ENCODE measurements at regions not wholly inside any gene's neighbourhood (a gene's known extent, or its start where the extent isn't known, plus 50 kb on each side); places are given as distances from the start of the nearest gene placed in this dataset.
"Not testable (repeated sequence)": the region's sequence is repeated elsewhere in the genome, so short reads cannot be mapped to it uniquely, and the experiment has no call there.

DNA sequence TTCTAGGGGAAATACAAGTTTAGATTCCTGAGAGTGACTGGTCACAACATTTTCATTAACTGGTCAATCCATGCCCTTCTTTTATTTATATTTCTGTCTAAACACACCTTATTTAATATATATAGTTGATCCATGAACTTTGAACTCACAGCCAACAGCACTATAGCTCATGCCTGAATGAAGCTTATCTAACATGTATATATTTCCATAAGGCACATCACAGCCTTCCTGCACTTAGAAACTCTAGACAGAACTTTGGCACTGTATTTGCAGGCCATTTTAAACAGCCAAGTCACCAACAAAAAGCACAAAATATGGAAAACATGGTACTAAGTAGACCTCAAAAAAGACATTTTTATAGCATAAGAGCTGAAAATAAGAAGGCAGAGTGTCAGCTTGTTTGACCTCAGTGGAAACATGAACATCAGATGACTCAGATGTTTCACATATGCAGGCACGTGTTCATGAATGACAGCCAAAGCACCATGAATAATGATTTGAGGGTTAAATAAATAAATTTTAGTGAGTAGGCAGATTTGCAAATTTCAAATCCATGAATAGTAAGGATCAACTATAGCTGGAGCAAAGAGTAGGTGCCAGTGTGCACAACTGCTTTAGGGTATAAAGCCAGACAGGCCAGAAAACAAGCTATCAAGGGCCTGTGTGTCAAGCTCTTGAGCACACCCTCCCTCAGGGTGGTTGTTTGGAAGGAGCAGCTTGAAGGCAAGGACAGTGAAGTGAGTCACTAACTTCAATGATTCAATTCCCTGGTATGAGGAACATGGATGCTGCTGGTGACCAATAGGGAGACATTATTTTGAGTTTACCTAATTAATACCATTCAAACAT lies 88.9 kb upstream of the NT5E start:
- ATAC-seq (peak; percentile 28), DNase-seq (ENCODE audit: missing footprints) (no peak)
- intact Hi-C loops (cut with DNase I) = no loop called here

DNA sequence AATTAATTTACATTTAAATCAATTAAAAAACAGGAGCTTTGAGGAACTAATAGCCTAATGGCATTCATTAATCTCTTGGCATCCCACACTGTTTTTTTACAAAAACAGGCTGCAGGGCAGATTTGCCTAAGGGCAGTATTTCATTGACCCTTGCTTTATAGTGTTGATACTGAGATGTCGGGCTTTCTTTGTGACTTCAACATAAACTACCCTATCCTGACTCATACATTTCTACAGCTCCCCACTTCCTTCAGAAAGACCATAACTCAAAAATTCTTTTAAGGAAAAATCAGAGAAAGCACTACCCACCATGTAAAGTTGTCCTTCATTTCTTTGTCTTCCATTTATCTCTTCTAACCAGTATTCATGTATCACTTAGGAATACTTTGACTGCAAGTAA lies 92.2 kb upstream of the NT5E start:
- intact Hi-C loops (cut with DNase I) = no loop called here
- no peak for DNase-seq (ENCODE audit: missing footprints)
- no peak for ATAC-seq

GRCh38 chr6:85356743-85357142 lies 93.1 kb upstream of the NT5E start:
- DNase-seq (ENCODE audit: missing footprints); intact Hi-C loops (cut with DNase I); ATAC-seq: not testable (repeated sequence)

DNA sequence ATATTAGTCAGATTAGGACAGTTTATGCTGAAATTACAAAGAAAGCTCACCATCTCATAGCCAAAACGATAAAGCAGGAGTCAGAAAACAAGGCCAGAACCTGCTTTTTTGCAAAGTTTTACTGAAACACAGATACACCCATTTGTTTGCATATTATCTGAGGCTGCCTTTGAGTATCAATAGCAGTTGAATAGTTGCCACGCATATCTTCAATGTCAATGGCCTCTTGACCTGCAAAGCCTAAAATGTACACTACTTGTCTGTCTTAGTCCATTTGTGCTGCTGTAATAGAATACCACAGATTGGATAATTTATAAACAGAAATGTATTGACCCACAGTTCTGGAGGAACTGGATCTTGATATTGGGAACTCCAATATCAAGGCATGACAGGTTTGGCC lies 94.1 kb upstream of the NT5E start:
- DNase-seq (ENCODE audit: missing footprints) (no peak), ATAC-seq (no peak)
- intact Hi-C loops (cut with DNase I) = loop anchor here (1.0 kb wide), 1 partner anchor 127 kb away; no protein-coding TSS in a partner anchor

DNA sequence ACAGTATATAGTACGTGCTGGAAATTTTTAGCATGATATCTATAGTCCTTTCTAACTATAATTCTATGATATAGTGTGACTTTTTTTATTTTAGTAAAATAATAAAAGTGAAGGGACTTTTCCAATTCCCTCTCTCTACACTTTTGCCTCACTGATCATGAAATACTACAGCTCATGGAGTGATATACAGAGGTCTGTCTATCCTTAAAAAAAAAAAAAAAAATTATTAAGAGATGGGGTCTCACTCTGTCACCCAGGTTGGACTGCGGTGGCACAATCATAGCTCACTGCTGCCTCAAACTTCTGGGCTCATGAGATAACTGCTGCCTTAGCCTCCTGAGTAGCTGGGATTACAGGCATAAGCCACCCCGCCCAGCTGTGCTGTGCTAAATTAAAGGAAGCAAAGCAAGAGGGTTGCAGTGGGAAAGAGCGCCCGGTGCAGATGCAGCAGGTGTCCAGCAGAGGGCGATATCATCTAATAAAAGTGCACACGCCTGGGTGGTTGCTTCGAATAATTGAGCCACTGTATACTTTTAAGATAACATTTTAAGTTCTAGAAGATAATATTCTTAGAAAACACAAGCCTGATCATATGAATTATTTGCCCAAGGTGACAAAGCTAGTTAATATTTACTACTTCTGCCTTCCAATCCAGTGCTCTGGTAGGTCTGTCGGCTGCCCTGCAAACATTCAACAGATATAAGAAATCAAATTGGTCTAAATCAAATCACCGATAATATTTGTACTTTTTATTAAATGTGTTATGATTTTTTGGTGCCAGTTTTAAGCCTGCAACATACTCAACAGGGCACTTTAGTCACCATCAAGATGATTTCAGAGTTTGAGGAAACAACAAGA lies 94.9 kb upstream of the NT5E start:
- intact Hi-C loops (cut with DNase I) = loop anchor here (1.0 kb wide), 1 partner anchor 128 kb away; no protein-coding TSS in a partner anchor
- DNase-seq (ENCODE audit: missing footprints) (peak; percentile 79), ATAC-seq (peak; percentile 83)

GRCh38 chr6:85353012-85353411 lies 96.9 kb upstream of the NT5E start:
- intact Hi-C loops (cut with DNase I) = no loop called here
- DNase-seq (ENCODE audit: missing footprints) (no peak), ATAC-seq (no peak)

DNA sequence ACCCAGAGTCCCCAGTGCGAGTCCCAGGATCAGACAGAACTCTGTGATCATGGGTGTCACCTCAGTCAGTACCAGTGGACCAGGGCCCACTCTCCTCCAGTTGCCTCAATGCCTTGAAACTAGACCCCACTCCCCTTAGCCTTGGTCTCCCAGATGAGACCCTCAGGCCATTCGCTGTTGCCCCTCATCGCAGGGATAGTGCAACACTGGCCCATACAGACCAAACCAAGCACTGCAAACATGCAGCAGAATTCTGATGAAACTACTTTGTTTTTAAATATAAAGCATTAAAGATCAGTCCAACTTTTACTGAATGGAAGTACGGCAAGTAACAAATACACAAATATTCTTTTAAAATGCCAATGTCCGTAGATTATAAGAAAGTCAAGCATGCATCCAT lies 101.2 kb upstream of the NT5E start:
- ATAC-seq = no peak
- no peak for DNase-seq (ENCODE audit: missing footprints)
- intact Hi-C loops (cut with DNase I) = no loop called here

GRCh38 chr6:85347812-85348211 lies 102.1 kb upstream of the NT5E start:
- ATAC-seq (no peak), DNase-seq (ENCODE audit: missing footprints) (no peak)
- intact Hi-C loops (cut with DNase I) = no loop called here

DNA sequence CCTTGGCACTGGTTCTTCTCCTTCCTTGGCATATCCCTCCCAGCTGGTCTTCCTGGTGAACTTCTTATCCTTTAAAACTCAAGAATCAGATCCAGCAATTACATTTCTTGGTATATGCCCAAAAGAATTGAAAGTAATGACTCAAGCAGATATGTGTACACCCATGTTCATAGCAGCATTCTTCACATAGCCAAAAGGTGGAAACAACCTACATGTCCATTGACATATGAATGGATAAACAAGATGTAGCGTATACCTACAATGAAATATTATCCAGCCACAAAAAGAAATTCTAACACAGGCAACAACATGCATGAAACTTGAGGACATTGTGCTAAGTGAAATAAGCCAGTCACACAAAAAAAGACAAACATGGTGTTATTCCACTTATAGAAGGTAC lies 103.7 kb upstream of the NT5E start:
- no peak for ATAC-seq
- DNase-seq (ENCODE audit: missing footprints) = no peak
- intact Hi-C loops (cut with DNase I) = no loop called here

DNA sequence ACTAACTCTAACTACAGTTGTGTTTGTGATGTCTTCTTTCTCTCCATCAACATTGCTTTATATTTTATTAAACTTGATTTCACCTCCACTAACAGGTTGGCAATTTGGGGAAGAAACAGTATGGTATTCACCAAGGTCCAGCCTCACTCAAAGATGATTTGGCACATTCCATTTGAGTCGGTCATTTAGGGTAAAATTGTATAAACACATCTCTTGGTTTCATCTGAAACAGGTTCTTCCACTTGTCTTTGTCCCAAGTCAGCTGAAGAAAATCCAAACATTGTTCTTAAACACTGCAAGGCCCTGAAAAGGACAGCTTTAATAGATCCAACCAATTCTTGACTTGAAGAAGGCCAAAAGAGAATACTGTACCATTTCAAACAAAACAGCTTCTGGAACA lies 104.9 kb upstream of the NT5E start:
- intact Hi-C loops (cut with DNase I) = no loop called here
- ATAC-seq (no peak), DNase-seq (ENCODE audit: missing footprints) (no peak)

DNA sequence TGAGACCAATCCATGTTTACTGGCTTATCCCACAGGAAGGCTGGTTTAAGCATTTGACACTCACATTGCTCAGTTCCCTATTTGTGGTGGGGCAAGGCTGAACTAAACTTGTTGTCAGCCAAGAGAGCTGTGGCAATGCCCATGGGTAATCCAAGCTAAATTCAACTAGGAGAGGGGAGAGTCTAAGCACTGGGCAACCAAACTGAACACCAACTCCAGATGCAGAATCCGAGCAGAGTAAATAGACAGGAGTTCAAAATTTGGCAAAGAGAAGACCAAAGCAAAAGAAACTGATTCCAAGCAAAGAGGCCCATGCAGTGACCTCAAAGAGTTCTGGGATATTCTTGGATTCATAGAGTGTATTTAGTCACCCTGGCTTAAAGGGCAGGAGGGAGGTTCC lies 106.5 kb upstream of the NT5E start:
- no peak for DNase-seq (ENCODE audit: missing footprints)
- intact Hi-C loops (cut with DNase I) = no loop called here
- no peak for ATAC-seq

DNA sequence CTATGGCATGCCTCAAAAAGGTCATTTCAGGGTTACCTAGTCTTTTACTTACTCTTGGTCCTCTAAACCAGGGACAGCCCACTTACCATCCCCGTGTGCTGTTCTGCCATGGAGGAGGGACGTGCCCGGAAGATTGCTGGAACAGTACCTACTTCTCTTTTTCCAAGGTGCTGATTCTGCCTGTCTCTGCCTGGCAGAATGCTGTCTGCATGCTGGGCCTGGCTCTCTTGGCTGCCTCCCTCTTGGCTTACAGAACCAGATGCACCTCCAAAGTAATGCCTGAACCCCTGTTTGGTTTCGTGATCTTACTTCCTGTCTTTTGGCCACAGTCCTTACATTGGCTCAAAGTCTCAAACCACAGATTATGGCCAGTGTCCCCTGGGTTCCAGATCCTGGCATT lies 120.7 kb upstream of the NT5E start:
- intact Hi-C loops (cut with DNase I) = no loop called here
- ATAC-seq = no peak
- DNase-seq (ENCODE audit: missing footprints) = no peak

DNA sequence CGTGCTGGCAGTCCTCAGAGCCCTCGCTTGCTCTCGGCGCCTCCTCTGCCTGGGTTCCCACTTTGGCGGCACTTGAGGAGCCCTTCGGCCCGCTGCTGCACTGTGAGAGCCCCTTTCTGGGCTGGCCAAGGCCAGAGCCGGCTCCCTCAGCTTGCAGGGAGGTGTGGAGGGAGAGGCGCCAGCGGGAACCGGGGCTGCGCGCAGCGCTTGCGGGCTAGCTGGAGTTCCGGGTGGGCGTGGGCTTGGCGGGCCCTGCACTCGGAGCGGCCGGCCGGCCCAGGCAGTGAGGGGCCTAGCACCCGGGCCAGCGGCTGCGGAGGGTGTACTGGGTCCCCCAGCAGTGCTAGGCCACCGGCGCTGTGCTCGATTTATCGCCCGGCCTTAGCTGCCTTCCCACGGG lies 124.1 kb upstream of the NT5E start:
- ATAC-seq; intact Hi-C loops (cut with DNase I); DNase-seq (ENCODE audit: missing footprints): not testable (repeated sequence)

- DNase-seq (ENCODE audit: missing footprints) (no peak), ATAC-seq (no peak)
- intact Hi-C loops (cut with DNase I) = loop anchor here (5.0 kb wide), 1 partner anchor 1441 kb away; no protein-coding TSS in a partner anchor
Observed at GRCh38 chr6:85323435-85324040, 126.3 kb upstream of the NT5E start.

DNA sequence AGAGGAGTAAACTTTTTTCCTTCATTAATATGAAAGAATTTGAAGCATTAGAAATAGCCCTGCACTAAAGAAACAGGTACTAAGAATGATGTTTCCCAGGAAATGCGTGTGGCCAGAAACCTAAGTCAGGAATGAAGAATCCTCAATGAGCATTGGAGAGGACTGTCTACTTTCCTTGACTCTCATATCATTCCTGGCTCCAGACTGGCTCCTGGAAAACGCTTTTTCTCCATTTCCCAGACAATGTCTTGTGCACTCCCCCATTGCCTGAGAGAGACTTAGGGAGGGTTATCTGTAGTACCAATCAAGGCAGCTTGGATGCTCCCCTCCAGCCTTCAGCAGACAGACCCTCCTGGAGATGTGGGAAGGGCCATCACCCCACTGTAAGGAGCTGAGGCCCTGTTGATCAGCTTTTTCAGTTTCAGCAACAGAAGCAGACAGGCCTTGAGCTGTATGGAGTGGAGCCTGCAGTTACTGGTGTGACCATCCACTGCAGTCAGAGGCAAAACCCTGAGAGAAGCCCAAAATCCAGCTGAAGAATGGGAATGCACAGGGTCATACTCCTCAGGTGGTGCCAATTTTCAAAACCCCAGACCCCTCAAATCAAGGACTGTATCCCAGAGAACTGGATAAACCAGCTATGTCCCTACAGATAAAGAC lies 127.3 kb upstream of the NT5E start:
- ATAC-seq (no peak), DNase-seq (ENCODE audit: missing footprints) (no peak)
- intact Hi-C loops (cut with DNase I) = loop anchor here (5.0 kb wide), 1 partner anchor 1440 kb away; no protein-coding TSS in a partner anchor

- ATAC-seq (no peak), DNase-seq (ENCODE audit: missing footprints) (no peak)
- intact Hi-C loops (cut with DNase I) = loop anchor here (5.0 kb wide), 1 partner anchor 1440 kb away; no protein-coding TSS in a partner anchor
Observed at GRCh38 chr6:85321906-85322305, 128.0 kb upstream of the NT5E start.

GRCh38 chr6:85314586-85314985 lies 135.3 kb upstream of the NT5E start:
- no peak for DNase-seq (ENCODE audit: missing footprints)
- ATAC-seq = no peak
- intact Hi-C loops (cut with DNase I) = no loop called here

GRCh38 chr6:85300581-85300980 lies 149.3 kb upstream of the NT5E start:
- DNase-seq (ENCODE audit: missing footprints) (no peak), ATAC-seq (no peak)
- intact Hi-C loops (cut with DNase I) = no loop called here

- intact Hi-C loops (cut with DNase I) = no loop called here
- ATAC-seq = no peak
Observed at GRCh38 chr6:85298553-85298952, 151.3 kb upstream of the NT5E start.

More at GRCh38 chr6:85298553-85298952, 151.3 kb upstream of the NT5E start:
- no peak for DNase-seq (ENCODE audit: missing footprints)

Measured in Right ventricle myocardium inferior (tissue), 1 donor.